GM12878 (cell line): ENCODE measurements at regions not wholly inside any gene's neighbourhood (a gene's known extent, or its start where the extent isn't known, plus 50 kb on each side); places are given as distances from the start of the nearest gene placed in this dataset.
A peak's percentile ranks its signal among the peaks of the same experiment; 100 is the strongest.

Experiments used
- BACH1 ChIP-seq: fragments of 450-650 bp; IDR thresholded peaks from 2 replicates; pipeline ENCODE4 v1.6.1; 2017; ENCODE audit warnings: mild to moderate bottlenecking, borderline replicate concordance
- BHLHE40 ChIP-seq, 2 experiments: fragments of 450-650 bp in 1 of 2; IDR thresholded peaks; 2 replicates each; pipeline ENCODE4 v1.6.1; 2011 to 2017; ENCODE audit warnings: low read depth in 2 of 2, borderline replicate concordance in 1 of 2, improper control_type of control experiment in 1 of 2, low read length in 1 of 2, mild to moderate bottlenecking in 1 of 2
- CBX3 ChIP-seq: fragments of 200-600 bp; sonication (generic); IDR thresholded peaks from 2 replicates; pipeline ENCODE4 v1.6.1; 2016; ENCODE audit warnings: low read depth, borderline replicate concordance
- CBX5 ChIP-seq: sonication (generic); IDR thresholded peaks from 2 replicates; pipeline ENCODE4 v1.6.1; 2016; ENCODE audit warnings: low read depth, moderate library complexity, mild to moderate bottlenecking, inconsistent platforms
- CHD4 ChIP-seq: fragments of 200-600 bp; sonication (generic); IDR thresholded peaks from 2 replicates; pipeline ENCODE4 v1.6.1; 2016; ENCODE audit warnings: mild to moderate bottlenecking
- EED ChIP-seq: sonication (generic); IDR thresholded peaks from 2 replicates; pipeline ENCODE4 v1.6.1; 2016; ENCODE audit warnings: antibody characterized with exemption, low read depth
- EP300 ChIP-seq, 2 experiments: fragments of 150-350 bp in 1 of 2; IDR thresholded peaks; 2 replicates each; pipeline ENCODE4 v1.6.1; 2011 to 2012; ENCODE audit warnings: low read depth in 2 of 2, low read length in 2 of 2, borderline replicate concordance in 1 of 2, improper control_type of control experiment in 1 of 2, inconsistent platforms in 1 of 2; ENCODE audit not compliant: control insufficient read depth in 1 of 2
- ETV6 ChIP-seq, 2 experiments: fragments of 450-650 bp in 1 of 2; IDR thresholded peaks in 1 of 2; conservative IDR thresholded peaks in 1 of 2; 2 replicates each; pipeline ENCODE4 v1.6.1; 2014; ENCODE audit warnings: antibody characterized with exemption in 1 of 2, borderline replicate concordance in 1 of 2, low read depth in 1 of 2, mild to moderate bottlenecking in 1 of 2, moderate library complexity in 1 of 2
- GABPA ChIP-seq: IDR thresholded peaks from 2 replicates; pipeline ENCODE4 v1.6.1; 2014; ENCODE audit warnings: antibody characterized with exemption, low read depth, mild to moderate bottlenecking, inconsistent platforms
- HDAC6 ChIP-seq: fragments of 200-600 bp; sonication (generic); IDR thresholded peaks from one replicate; pipeline ENCODE4 v1.8.0; 2017; ENCODE audit warnings: antibody characterized with exemption; ENCODE audit not compliant: unreplicated experiment
- IKZF1 ChIP-seq: fragments of 450-650 bp; conservative IDR thresholded peaks from 2 replicates; pipeline ENCODE4 v1.6.1; 2017; ENCODE audit warnings: antibody characterized with exemption, mild to moderate bottlenecking
- IKZF2 ChIP-seq, 2 experiments: fragments of 450-650 bp; IDR thresholded peaks; 2 replicates each; pipeline ENCODE4 v1.6.1; 2017; ENCODE audit warnings: mild to moderate bottlenecking in 2 of 2, moderate library complexity in 2 of 2
- PML ChIP-seq: IDR thresholded peaks from 2 replicates; pipeline ENCODE4 v1.6.1; 2012; ENCODE audit warnings: low read length, inconsistent platforms
- POLR2A ChIP-seq: IDR thresholded peaks from 2 replicates; pipeline ENCODE4 v1.6.1; 2011; ENCODE audit warnings: low read depth, mild to moderate bottlenecking, low read length
- POLR2AphosphoS2 ChIP-seq: IDR thresholded peaks from 2 replicates; pipeline ENCODE4 v1.6.1; 2011; ENCODE audit warnings: low read depth, mild to moderate bottlenecking, low read length, improper control_type of control experiment, moderate library complexity
- SIX5 ChIP-seq: IDR thresholded peaks from 2 replicates; pipeline ENCODE4 v1.6.1; 2011; ENCODE audit warnings: mild to moderate bottlenecking, low read depth, low read length, moderate library complexity; ENCODE audit not compliant: severe bottlenecking
- SPI1 ChIP-seq: IDR thresholded peaks from 2 replicates; pipeline ENCODE4 v1.6.1; 2011; ENCODE audit warnings: low read depth, mild to moderate bottlenecking, low read length, moderate library complexity, borderline replicate concordance; ENCODE audit not compliant: insufficient read depth
- SUPT20H ChIP-seq: IDR thresholded peaks from 2 replicates; pipeline ENCODE4 v1.6.1; 2011; ENCODE audit warnings: low read depth, mild to moderate bottlenecking, low read length, moderate library complexity, borderline replicate concordance; ENCODE audit not compliant: control insufficient read depth
- TCF12 ChIP-seq: IDR thresholded peaks from 2 replicates; pipeline ENCODE4 v1.6.1; 2011; ENCODE audit warnings: low read depth, mild to moderate bottlenecking, low read length
- ZNF217 ChIP-seq: fragments of 450-650 bp; IDR thresholded peaks from 2 replicates; pipeline ENCODE4 v1.6.1; 2017; ENCODE audit warnings: antibody characterized with exemption, mild to moderate bottlenecking
- TF ChIP-seq, protein P1 (sequence below): fragments of 150-350 bp; IDR thresholded peaks from 2 replicates; pipeline ENCODE4 v1.6.1; 2014; ENCODE audit warnings: mild to moderate bottlenecking, low read depth, low read length
- TF ChIP-seq, protein P2 (sequence below): fragments of 450-650 bp; conservative IDR thresholded peaks from 2 replicates; pipeline ENCODE4 v1.6.1; 2017; ENCODE audit warnings: mild to moderate bottlenecking, moderate library complexity
- TF ChIP-seq, protein P3 (sequence below): fragments of 450-650 bp; IDR thresholded peaks from 2 replicates; pipeline ENCODE4 v1.6.1; 2017; ENCODE audit warnings: mild to moderate bottlenecking
- TF ChIP-seq, protein P4 (sequence below): fragments of 450-650 bp; IDR thresholded peaks from 2 replicates; pipeline ENCODE4 v1.6.1; 2018; ENCODE audit warnings: mild to moderate bottlenecking, low read depth, moderate library complexity; ENCODE audit not compliant: partially characterized antibody

DNA sequence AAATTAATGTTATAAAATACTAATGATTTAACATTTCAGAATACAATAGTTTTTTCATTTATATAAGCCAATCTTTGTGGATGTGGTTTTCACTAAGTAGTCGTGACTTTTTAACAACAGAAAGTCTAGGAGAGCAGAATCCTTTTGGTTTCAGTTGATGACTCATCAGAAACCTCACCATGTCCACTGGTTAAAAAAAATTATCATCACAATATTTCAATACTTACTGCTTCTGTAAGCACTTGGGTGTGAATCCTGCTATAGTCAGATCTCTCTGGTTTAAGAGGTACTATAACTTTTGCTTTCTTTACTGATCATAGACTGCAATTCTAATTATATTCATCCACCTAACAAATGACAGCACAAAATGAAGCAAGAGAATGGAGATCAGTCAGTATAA, 77.2 kb downstream of the MRPS30 start (continued):
- TF ChIP-seq ZNF217 (no peak), TCF12 (no peak), EP300 (IDR thresholded peaks at IDR 0.05; ENCODE audit: borderline replicate concordance in 1 of 2, control insufficient read depth in 1 of 2, low read depth in 2 of 2, low read length in 2 of 2) (peak in 1 of 2 experiments; percentile 68; a peak in 1 of 4 replicates), BACH1 (peak; percentile 74; the same call in 1 of the 2 replicates), HDAC6 (no peak), CBX5 (no peak), CHD4 (no peak), IKZF1 (no peak), POLR2AphosphoS2 (no peak), IKZF2 (IDR thresholded peaks at IDR 0.05) (peak; percentile 18 to 42; a peak in 2 of 4 replicates), PML (no peak), ETV6 (conservative IDR thresholded peaks at IDR 0.05 in 1 of 2, IDR thresholded peaks at IDR 0.05 in 1 of 2; ENCODE audit: borderline replicate concordance in 1 of 2, low read depth in 1 of 2) (no peak), SUPT20H (no peak), POLR2A (no peak), SIX5 (no peak), EED (no peak), BHLHE40 (IDR thresholded peaks at IDR 0.05; ENCODE audit: borderline replicate concordance in 1 of 2, low read depth in 2 of 2, low read length in 1 of 2) (0 out of 4 replicates have a peak, but pooled peaks of 1 of the 2 experiments have one; percentile 10), SPI1 (no peak), CBX3 (no peak), GABPA (no peak)
- TF ChIP-seq, protein P1, sequence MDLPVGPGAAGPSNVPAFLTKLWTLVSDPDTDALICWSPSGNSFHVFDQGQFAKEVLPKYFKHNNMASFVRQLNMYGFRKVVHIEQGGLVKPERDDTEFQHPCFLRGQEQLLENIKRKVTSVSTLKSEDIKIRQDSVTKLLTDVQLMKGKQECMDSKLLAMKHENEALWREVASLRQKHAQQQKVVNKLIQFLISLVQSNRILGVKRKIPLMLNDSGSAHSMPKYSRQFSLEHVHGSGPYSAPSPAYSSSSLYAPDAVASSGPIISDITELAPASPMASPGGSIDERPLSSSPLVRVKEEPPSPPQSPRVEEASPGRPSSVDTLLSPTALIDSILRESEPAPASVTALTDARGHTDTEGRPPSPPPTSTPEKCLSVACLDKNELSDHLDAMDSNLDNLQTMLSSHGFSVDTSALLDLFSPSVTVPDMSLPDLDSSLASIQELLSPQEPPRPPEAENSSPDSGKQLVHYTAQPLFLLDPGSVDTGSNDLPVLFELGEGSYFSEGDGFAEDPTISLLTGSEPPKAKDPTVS: no peak
- TF ChIP-seq, protein P2, sequence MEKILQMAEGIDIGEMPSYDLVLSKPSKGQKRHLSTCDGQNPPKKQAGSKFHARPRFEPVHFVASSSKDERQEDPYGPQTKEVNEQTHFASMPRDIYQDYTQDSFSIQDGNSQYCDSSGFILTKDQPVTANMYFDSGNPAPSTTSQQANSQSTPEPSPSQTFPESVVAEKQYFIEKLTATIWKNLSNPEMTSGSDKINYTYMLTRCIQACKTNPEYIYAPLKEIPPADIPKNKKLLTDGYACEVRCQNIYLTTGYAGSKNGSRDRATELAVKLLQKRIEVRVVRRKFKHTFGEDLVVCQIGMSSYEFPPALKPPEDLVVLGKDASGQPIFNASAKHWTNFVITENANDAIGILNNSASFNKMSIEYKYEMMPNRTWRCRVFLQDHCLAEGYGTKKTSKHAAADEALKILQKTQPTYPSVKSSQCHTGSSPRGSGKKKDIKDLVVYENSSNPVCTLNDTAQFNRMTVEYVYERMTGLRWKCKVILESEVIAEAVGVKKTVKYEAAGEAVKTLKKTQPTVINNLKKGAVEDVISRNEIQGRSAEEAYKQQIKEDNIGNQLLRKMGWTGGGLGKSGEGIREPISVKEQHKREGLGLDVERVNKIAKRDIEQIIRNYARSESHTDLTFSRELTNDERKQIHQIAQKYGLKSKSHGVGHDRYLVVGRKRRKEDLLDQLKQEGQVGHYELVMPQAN: no peak
- TF ChIP-seq, protein P3, sequence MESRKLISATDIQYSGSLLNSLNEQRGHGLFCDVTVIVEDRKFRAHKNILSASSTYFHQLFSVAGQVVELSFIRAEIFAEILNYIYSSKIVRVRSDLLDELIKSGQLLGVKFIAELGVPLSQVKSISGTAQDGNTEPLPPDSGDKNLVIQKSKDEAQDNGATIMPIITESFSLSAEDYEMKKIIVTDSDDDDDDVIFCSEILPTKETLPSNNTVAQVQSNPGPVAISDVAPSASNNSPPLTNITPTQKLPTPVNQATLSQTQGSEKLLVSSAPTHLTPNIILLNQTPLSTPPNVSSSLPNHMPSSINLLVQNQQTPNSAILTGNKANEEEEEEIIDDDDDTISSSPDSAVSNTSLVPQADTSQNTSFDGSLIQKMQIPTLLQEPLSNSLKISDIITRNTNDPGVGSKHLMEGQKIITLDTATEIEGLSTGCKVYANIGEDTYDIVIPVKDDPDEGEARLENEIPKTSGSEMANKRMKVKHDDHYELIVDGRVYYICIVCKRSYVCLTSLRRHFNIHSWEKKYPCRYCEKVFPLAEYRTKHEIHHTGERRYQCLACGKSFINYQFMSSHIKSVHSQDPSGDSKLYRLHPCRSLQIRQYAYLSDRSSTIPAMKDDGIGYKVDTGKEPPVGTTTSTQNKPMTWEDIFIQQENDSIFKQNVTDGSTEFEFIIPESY: no peak
- TF ChIP-seq, protein P4, sequence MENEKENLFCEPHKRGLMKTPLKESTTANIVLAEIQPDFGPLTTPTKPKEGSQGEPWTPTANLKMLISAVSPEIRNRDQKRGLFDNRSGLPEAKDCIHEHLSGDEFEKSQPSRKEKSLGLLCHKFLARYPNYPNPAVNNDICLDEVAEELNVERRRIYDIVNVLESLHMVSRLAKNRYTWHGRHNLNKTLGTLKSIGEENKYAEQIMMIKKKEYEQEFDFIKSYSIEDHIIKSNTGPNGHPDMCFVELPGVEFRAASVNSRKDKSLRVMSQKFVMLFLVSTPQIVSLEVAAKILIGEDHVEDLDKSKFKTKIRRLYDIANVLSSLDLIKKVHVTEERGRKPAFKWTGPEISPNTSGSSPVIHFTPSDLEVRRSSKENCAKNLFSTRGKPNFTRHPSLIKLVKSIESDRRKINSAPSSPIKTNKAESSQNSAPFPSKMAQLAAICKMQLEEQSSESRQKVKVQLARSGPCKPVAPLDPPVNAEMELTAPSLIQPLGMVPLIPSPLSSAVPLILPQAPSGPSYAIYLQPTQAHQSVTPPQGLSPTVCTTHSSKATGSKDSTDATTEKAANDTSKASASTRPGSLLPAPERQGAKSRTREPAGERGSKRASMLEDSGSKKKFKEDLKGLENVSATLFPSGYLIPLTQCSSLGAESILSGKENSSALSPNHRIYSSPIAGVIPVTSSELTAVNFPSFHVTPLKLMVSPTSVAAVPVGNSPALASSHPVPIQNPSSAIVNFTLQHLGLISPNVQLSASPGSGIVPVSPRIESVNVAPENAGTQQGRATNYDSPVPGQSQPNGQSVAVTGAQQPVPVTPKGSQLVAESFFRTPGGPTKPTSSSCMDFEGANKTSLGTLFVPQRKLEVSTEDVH: no peak
